ENCODE measurements at regions not wholly inside any gene's neighbourhood (a gene's known extent, or its start where the extent isn't known, plus 50 kb on each side); places are given as distances from the start of the nearest gene placed in this dataset.

GRCh38 chr9:105187781-105188180 lies 56.7 kb upstream of the SLC44A1 start:
- TF ChIP-seq CTCF (IDR thresholded peaks at IDR 0.05) (no peak), POLR2A (IDR thresholded peaks at IDR 0.05) (no peak)
- DNase-seq = no peak
- Histone ChIP-seq H3K9me3 (no peaks in the 10 kb centered on the region), H3K4me1 (no peaks in the 10 kb centered on the region), H3K27ac (peak overlapping the region; percentile 3 to 43), H3K36me3 (no peaks in the 10 kb centered on the region), H3K27me3 (no peaks in the 10 kb centered on the region), H3K4me3 (no peak overlapping the region)
- intact Hi-C loops (cut with DNase I; ENCODE audit: low total_unique reads) = no loop called here

DNA sequence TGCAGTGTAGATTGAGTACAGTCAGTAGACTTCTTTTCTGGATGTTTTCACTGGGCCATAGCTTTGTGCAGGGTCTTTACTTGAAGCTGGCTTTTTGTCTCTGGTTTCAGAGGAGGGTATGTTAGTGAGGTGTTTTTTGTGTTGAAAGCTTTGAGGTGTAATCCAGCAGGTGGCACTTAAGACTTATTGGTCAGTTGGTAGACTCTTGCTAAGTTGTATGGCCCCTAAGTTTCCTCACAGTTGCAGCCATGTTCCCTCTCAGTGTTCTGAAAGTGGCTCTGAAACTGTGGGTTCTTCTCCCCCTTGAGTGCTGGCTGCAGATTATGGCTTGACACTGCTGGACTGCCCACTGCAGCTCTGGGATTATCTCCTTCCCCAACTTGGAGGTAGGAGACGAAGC lies 55.7 kb upstream of the SLC44A1 start:
- no peak for DNase-seq
- TF ChIP-seq POLR2A (IDR thresholded peaks at IDR 0.05) (no peak), CTCF (IDR thresholded peaks at IDR 0.05) (no peak)
- no peaks in the 10 kb centered on the region for H3K27me3 ChIP-seq
- H3K4me3 ChIP-seq = no peak overlapping the region
- H3K9me3 ChIP-seq = no peaks in the 10 kb centered on the region
- H3K36me3 ChIP-seq = no peaks in the 10 kb centered on the region
- no peaks in the 10 kb centered on the region for H3K4me1 ChIP-seq
- H3K27ac ChIP-seq = no peak overlapping the region
- intact Hi-C loops (cut with DNase I; ENCODE audit: low total_unique reads) = no loop called here

GRCh38 chr9:105191508-105192121 lies 52.8 kb upstream of the SLC44A1 start:
- peak; percentile 24 to 33 for DNase-seq
- TF ChIP-seq POLR2A (IDR thresholded peaks at IDR 0.05) (no peak), CTCF (IDR thresholded peaks at IDR 0.05) (no peak)
- Histone ChIP-seq H3K9me3 (no peaks in the 10 kb centered on the region), H3K4me1 (no peaks in the 10 kb centered on the region), H3K27ac (peak overlapping the region; percentile 2 to 48), H3K27me3 (no peaks in the 10 kb centered on the region), H3K4me3 (no peak overlapping the region), H3K36me3 (no peaks in the 10 kb centered on the region)
- intact Hi-C loops (cut with DNase I; ENCODE audit: low total_unique reads) = no loop called here

- H3K36me3 ChIP-seq = no peaks in the 10 kb centered on the region
Observed at GRCh38 chr9:105193560-105193959, 50.9 kb upstream of the SLC44A1 start.

GRCh38 chr9:105194234-105194633 lies 50.2 kb upstream of the SLC44A1 start:
- Histone ChIP-seq H3K4me1 (no peaks in the 10 kb centered on the region), H3K36me3 (no peaks in the 10 kb centered on the region), H3K27ac (no peak overlapping the region), H3K9me3 (no peaks in the 10 kb centered on the region), H3K4me3 (no peak overlapping the region), H3K27me3 (no peaks in the 10 kb centered on the region)
- intact Hi-C loops (cut with DNase I; ENCODE audit: low total_unique reads) = no loop called here
- TF ChIP-seq CTCF (IDR thresholded peaks at IDR 0.05) (no peak), POLR2A (IDR thresholded peaks at IDR 0.05) (no peak)
- no peak for DNase-seq

More at GRCh38 chr9:105193560-105193959, 50.9 kb upstream of the SLC44A1 start:
- intact Hi-C loops (cut with DNase I; ENCODE audit: low total_unique reads) = no loop called here
- no peak overlapping the region for H3K4me3 ChIP-seq
- no peak overlapping the region for H3K27ac ChIP-seq
- no peaks in the 10 kb centered on the region for H3K4me1 ChIP-seq
- no peaks in the 10 kb centered on the region for H3K9me3 ChIP-seq
- DNase-seq = no peak
- H3K27me3 ChIP-seq = no peaks in the 10 kb centered on the region
- TF ChIP-seq CTCF (IDR thresholded peaks at IDR 0.05) (no peak), POLR2A (IDR thresholded peaks at IDR 0.05) (no peak)
